ENCODE measurements at regions not wholly inside any gene's neighbourhood (a gene's known extent, or its start where the extent isn't known, plus 50 kb on each side); places are given as distances from the start of the nearest gene placed in this dataset.

- TF ChIP-seq YY1 (IDR thresholded peaks at IDR 0.05; ENCODE audit: insufficient read depth, insufficient read length), result no peak
- no peak for TF ChIP-seq ZNF274 (IDR thresholded peaks at IDR 0.05; ENCODE audit: low read depth, low read length)
Measured at GRCh38 chr1:60872426-60873054, 209.8 kb upstream of the NFIA start.
